Endothelial cell of umbilical vein (primary cell): ENCODE measurements at regions not wholly inside any gene's neighbourhood (a gene's known extent, or its start where the extent isn't known, plus 50 kb on each side); places are given as distances from the start of the nearest gene placed in this dataset.

Experiments
- CTCF ChIP-seq, 2 donors: IDR thresholded peaks; 1 replicate in 1 of 2; 2 replicates in 1 of 2; pipeline ENCODE4 v1.5.1; 2011; ENCODE audit warnings: low read length in 2 of 2, mild to moderate bottlenecking in 2 of 2, moderate library complexity in 2 of 2, control low read depth in 1 of 2, inconsistent platforms in 1 of 2, low read depth in 1 of 2; ENCODE audit not compliant: insufficient read depth in 1 of 2; ENCODE audit errors: extremely low read depth in 1 of 2
- EZH2 ChIP-seq: IDR thresholded peaks from 2 replicates; pipeline ENCODE4 v1.6.1; 2012; ENCODE audit warnings: borderline replicate concordance, low read depth, mild to moderate bottlenecking, moderate library complexity, low read length, inconsistent platforms; ENCODE audit not compliant: severe bottlenecking
- FOS ChIP-seq: IDR thresholded peaks from 2 replicates; pipeline ENCODE4 v1.6.1; 2011; ENCODE audit warnings: mild to moderate bottlenecking, low read length, moderate library complexity, borderline replicate concordance; ENCODE audit not compliant: insufficient read depth
- MAX ChIP-seq: IDR thresholded peaks from 2 replicates; pipeline ENCODE4 v1.6.1; 2011; ENCODE audit not compliant: insufficient read depth, insufficient read length
- MYC ChIP-seq: IDR thresholded peaks from one replicate; pipeline ENCODE4 v1.6.1; 2011; ENCODE audit warnings: mild to moderate bottlenecking, low read depth, low read length
- POLR2A ChIP-seq: IDR thresholded peaks from 2 replicates; pipeline ENCODE4 v1.6.1; 2012; ENCODE audit warnings: low read depth, mild to moderate bottlenecking, control low read depth, low read length
- POLR2AphosphoS5 ChIP-seq: IDR thresholded peaks from 2 replicates; pipeline ENCODE4 v1.6.1; 2012; ENCODE audit warnings: low read depth, mild to moderate bottlenecking, control low read depth, low read length, moderate library complexity; ENCODE audit not compliant: insufficient read depth

- TF ChIP-seq CTCF (IDR thresholded peaks at IDR 0.05; ENCODE audit: extremely low read depth in 1 of 2, insufficient read depth in 1 of 2, low read depth in 1 of 2, low read length in 2 of 2) (no peak), POLR2A (no peak), EZH2 (no peak), MAX (no peak), MYC (no peak), POLR2AphosphoS5 (no peak), FOS (no peak)
Observed at GRCh38 chr15:62853841-62854225, 188.7 kb upstream of the TPM1 start.
